Right lobe of liver (tissue), 6 donors: ENCODE measurements at regions not wholly inside any gene's neighbourhood (a gene's known extent, or its start where the extent isn't known, plus 50 kb on each side); places are given as distances from the start of the nearest gene placed in this dataset.
A peak's percentile ranks its signal among the peaks of the same experiment; 100 is the strongest.
"Not testable (repeated sequence)": the region's sequence is repeated elsewhere in the genome, so short reads cannot be mapped to it uniquely, and the experiment has no call there.

Experiments used
- ATAC-seq, 4 donors: fragments of 200-7000 bp; cut with Tn5 transposase; one replicate each; pipeline ENCODE4 v1.9.1; 2020; ENCODE audit warnings: mild to moderate bottlenecking in 4 of 4, moderate library complexity in 4 of 4
- DNase-seq, 3 donors: peaks; one replicate each; pipeline ENCODE4 v3.0.0-alpha.2; 2020
- H3K27ac ChIP-seq, 3 donors: fragments of 200-600 bp; one replicate each; pipeline ENCODE4 v1.8.0; 2022
- H3K27me3 ChIP-seq, 2 donors: fragments of 200-600 bp; one replicate each; pipeline ENCODE4 v1.8.0; 2022
- H3K36me3 ChIP-seq, 4 donors: fragments of 200-600 bp; sonication (generic) in 1 of 4; one replicate each; pipeline versions ENCODE4 v1.5.1 to v1.8.0; 2017 to 2022; ENCODE audit warnings: control low read depth in 1 of 4
- H3K4me1 ChIP-seq, 4 donors: fragments of 200-600 bp; sonication (generic) in 1 of 4; one replicate each; pipeline versions ENCODE4 v1.5.1 to v1.8.0; 2017 to 2022; ENCODE audit warnings: control low read depth in 1 of 4
- H3K4me3 ChIP-seq, 3 donors: fragments of 200-600 bp; one replicate each; pipeline ENCODE4 v1.8.0; 2022
- H3K9me3 ChIP-seq, 4 donors: fragments of 200-600 bp; sonication (generic) in 1 of 4; one replicate each; pipeline versions ENCODE4 v1.5.1 to v1.8.0; 2017 to 2022; ENCODE audit warnings: control low read depth in 1 of 4
- CTCF ChIP-seq, 4 donors: fragments of 200-600 bp in 3 of 4; fragments of 450-650 bp in 1 of 4; IDR thresholded peaks; one replicate each; pipeline versions ENCODE4 v1.5.1 to v1.8.0; 2016 to 2022; ENCODE audit warnings: antibody characterized with exemption in 4 of 4, mild to moderate bottlenecking in 2 of 4
- POLR2A ChIP-seq: fragments of 450-650 bp; IDR thresholded peaks from one replicate; pipeline ENCODE4 v1.6.1; 2017; ENCODE audit warnings: antibody characterized with exemption, mild to moderate bottlenecking
- whole genome bisulfite sequencing: methylation state at CpG from one replicate; pipeline ENCODE4 v1.1.6; 2018; ENCODE audit warnings: low coverage, low lambda C conversion rate; ENCODE audit not compliant: insufficient coverage; ENCODE audit errors: missing lambda C conversion rate; 5-methylcytosine and 5-hydroxymethylcytosine counted together
- intact Hi-C, 2 donors: fragments of 100-400 bp; cut with DNase I; formaldehyde crosslinking; loops; one replicate each; pipeline versions ENCODE4 v1.11.2 to v1.14.1; 2022
- donor health status: DM: no; HTN: yes; CAD: no.
- donor health status: DM: no; HTN: no; CAD: no.
- donor health status: DM: no; HTN: no; CAD: no.
- donor health status: DM: no; HTN: yes; CAD: no.
- donor health status: DM: no; HTN: yes; CAD: no.

GRCh38 chr2:61662990-61663389 is 124.8 kb upstream of the XPO1 start:
- Histone ChIP-seq H3K4me1 (peaks cover 0 to 9% (median 4%) of the 10 kb centered on the region in 4 donors), H3K36me3 (no peaks in the 10 kb centered on the region), H3K27me3 (no peaks in the 10 kb centered on the region), H3K27ac (no peak overlapping the region), H3K4me3 (no peak overlapping the region), H3K9me3 (no peaks in the 10 kb centered on the region)
- TF ChIP-seq CTCF (IDR thresholded peaks at IDR 0.05), result no peak
- TF ChIP-seq POLR2A, result no peak
- WGBS, result 83% methylated on average over 7 of the region's 7 CpGs
- intact Hi-C loops, result no loop called here
- ATAC-seq, result no peak
- no peak for DNase-seq

GRCh38 chr2:61660511-61661388 is 122.6 kb upstream of the XPO1 start:
- 38% methylated on average over 4 of the region's 4 CpGs for WGBS
- peak overlapping the region in 2 of 3 donors; percentile 47 to 55 for H3K27ac ChIP-seq
- TF ChIP-seq POLR2A (no peak), CTCF (IDR thresholded peaks at IDR 0.05) (no peak)
- DNase-seq (no peak), ATAC-seq (peak; percentile 51 to 73 (median 58))
- H3K36me3 ChIP-seq, result no peaks in the 10 kb centered on the region
- intact Hi-C loops, result no loop called here
- H3K4me1 ChIP-seq, result peaks cover 0 to 9% (median 4%) of the 10 kb centered on the region in 4 donors
- H3K9me3 ChIP-seq, result no peaks in the 10 kb centered on the region
- no peaks in the 10 kb centered on the region for H3K27me3 ChIP-seq
- no peak overlapping the region for H3K4me3 ChIP-seq

- H3K36me3 ChIP-seq, result no peaks in the 10 kb centered on the region
- intact Hi-C loops, result no loop called here
- peaks cover 0 to 9% (median 4%) of the 10 kb centered on the region in 4 donors for H3K4me1 ChIP-seq
- H3K27ac ChIP-seq, result peak overlapping the region in 1 of 3 donors; percentile 14
- no peaks in the 10 kb centered on the region for H3K27me3 ChIP-seq
- WGBS, result 36% methylated on average over 3 of the region's 3 CpGs
- no peak overlapping the region for H3K4me3 ChIP-seq
- ATAC-seq (peak; percentile 69 to 92 (median 72)), DNase-seq (no peak)
- TF ChIP-seq POLR2A (no peak), CTCF (IDR thresholded peaks at IDR 0.05) (peak; percentile 33 to 67 (median 50))
- H3K9me3 ChIP-seq, result no peaks in the 10 kb centered on the region
Observed at GRCh38 chr2:61658841-61659780, 121.0 kb upstream of the XPO1 start.

GRCh38 chr2:61649946-61650345 is 111.8 kb upstream of the XPO1 start:
- 89% methylated on average over 3 of the region's 3 CpGs for WGBS
- DNase-seq, H3K4me3 ChIP-seq, intact Hi-C loops, H3K4me1 ChIP-seq, H3K36me3 ChIP-seq, H3K27me3 ChIP-seq, H3K27ac ChIP-seq, ATAC-seq, H3K9me3 ChIP-seq: not testable (repeated sequence)
